WERI-Rb-1 (cell line): ENCODE measurements at regions not wholly inside any gene's neighbourhood (a gene's known extent, or its start where the extent isn't known, plus 50 kb on each side); places are given as distances from the start of the nearest gene placed in this dataset.
"Not testable (repeated sequence)": the region's sequence is repeated elsewhere in the genome, so short reads cannot be mapped to it uniquely, and the experiment has no call there.

Source experiments
- DNase-seq: peaks from one replicate; pipeline ENCODE4 v3.0.0-alpha.2; 2020
- H3K27ac ChIP-seq: fragments of 250-450 bp; sonication (Bioruptor Pico); 2 replicates; pipeline ENCODE4 v1.5.1; 2020; ENCODE audit warnings: mild to moderate bottlenecking, moderate library complexity
- H3K27me3 ChIP-seq: fragments of 250-450 bp; sonication (Bioruptor Pico); 2 replicates; pipeline ENCODE4 v1.5.1; 2021; ENCODE audit warnings: mild to moderate bottlenecking, low read depth, moderate library complexity; ENCODE audit not compliant: insufficient read depth, severe bottlenecking
- H3K36me3 ChIP-seq: fragments of 250-450 bp; sonication (Bioruptor Pico); 2 replicates; pipeline ENCODE4 v1.5.1; 2020; ENCODE audit warnings: mild to moderate bottlenecking, moderate library complexity
- H3K4me3 ChIP-seq: 2 replicates; pipeline ENCODE4 v1.5.1; 2011; ENCODE audit warnings: low read depth, mild to moderate bottlenecking, control low read depth, low read length
- H3K9me3 ChIP-seq: fragments of 250-450 bp; sonication (Bioruptor Pico); 2 replicates; pipeline ENCODE4 v1.5.1; 2021; ENCODE audit warnings: mild to moderate bottlenecking, moderate library complexity; ENCODE audit not compliant: severe bottlenecking
- TF ChIP-seq, protein P1 (sequence below): IDR thresholded peaks from 2 replicates; pipeline ENCODE4 v1.5.1; 2011; ENCODE audit warnings: low read depth, mild to moderate bottlenecking, control low read depth, inconsistent platforms, low read length

DNA sequence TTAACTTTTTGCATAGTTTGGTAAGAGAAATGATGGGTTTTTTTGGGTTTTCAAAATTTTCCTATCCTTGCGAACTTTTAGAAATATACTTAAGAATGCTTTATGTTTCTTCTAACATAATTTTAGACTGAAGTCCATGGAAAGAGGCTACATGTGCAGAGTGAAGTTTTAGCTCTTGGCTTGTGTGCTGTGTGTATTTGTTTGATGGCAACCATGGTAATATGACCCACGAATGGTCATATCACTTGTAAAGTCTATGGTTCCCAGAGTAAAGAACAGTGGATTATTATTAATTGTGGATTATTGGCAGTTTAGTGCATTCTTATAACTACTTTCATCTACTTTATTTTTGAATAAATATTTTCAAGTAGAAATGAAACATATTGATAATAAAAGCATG, 124.0 kb upstream of the GOLGA6L4 start:
- Histone ChIP-seq H3K27me3 (no peaks in the 10 kb centered on the region), H3K9me3 (no peaks in the 10 kb centered on the region), H3K36me3 (no peaks in the 10 kb centered on the region), H3K4me3 (no peak overlapping the region), H3K27ac (no peak overlapping the region)
- no peak for DNase-seq
- TF ChIP-seq, protein P1, sequence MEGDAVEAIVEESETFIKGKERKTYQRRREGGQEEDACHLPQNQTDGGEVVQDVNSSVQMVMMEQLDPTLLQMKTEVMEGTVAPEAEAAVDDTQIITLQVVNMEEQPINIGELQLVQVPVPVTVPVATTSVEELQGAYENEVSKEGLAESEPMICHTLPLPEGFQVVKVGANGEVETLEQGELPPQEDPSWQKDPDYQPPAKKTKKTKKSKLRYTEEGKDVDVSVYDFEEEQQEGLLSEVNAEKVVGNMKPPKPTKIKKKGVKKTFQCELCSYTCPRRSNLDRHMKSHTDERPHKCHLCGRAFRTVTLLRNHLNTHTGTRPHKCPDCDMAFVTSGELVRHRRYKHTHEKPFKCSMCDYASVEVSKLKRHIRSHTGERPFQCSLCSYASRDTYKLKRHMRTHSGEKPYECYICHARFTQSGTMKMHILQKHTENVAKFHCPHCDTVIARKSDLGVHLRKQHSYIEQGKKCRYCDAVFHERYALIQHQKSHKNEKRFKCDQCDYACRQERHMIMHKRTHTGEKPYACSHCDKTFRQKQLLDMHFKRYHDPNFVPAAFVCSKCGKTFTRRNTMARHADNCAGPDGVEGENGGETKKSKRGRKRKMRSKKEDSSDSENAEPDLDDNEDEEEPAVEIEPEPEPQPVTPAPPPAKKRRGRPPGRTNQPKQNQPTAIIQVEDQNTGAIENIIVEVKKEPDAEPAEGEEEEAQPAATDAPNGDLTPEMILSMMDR = no peak

DNA sequence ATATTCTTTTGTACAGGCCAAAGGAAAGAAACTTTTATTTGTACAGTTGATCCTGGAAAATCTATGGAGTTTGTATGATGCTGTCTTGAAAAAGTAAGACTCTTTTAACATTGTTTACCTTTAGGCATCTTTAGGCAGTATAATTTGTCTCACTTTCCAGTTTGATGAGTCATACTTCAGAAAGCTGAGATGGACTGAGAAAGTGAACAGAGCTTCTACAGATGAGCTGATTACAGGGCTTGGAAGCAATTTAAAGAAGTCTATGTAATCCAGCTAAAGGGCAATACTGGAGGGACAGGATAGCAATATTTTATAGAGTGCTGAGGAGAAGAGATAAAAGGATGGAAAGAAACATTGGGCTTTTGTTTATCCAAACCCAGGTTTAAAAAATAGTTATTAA, 123.5 kb upstream of the GOLGA6L4 start:
- Histone ChIP-seq H3K27me3 (no peaks in the 10 kb centered on the region), H3K36me3 (no peaks in the 10 kb centered on the region), H3K9me3 (no peaks in the 10 kb centered on the region), H3K4me3 (no peak overlapping the region), H3K27ac (no peak overlapping the region)
- TF ChIP-seq, protein P1 = no peak
- DNase-seq = no peak

DNA sequence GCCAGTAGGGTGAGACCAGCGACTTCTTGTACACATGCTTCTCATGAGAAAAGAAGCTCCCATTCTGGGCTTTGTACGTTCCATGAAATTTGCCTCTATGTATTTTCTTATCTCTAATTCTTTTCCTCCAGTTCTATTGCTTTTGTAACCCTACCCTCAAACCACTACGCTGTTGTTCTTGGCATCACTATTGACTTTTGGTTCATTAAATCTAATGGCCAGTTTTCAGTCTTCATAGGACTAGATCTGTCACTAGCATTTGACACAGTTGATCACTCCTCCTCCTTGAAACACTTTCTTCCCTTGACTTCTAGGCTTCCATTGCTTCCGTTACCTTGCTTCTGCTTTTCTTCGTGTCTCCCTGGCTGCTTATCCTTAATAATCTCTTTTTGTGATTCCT, 121.7 kb upstream of the GOLGA6L4 start:
- H3K27ac ChIP-seq = no peak overlapping the region
- no peaks in the 10 kb centered on the region for H3K36me3 ChIP-seq
- no peaks in the 10 kb centered on the region for H3K27me3 ChIP-seq
- H3K9me3 ChIP-seq = no peaks in the 10 kb centered on the region
- no peak overlapping the region for H3K4me3 ChIP-seq
- DNase-seq = no peak
- TF ChIP-seq, protein P1 = no peak

DNA sequence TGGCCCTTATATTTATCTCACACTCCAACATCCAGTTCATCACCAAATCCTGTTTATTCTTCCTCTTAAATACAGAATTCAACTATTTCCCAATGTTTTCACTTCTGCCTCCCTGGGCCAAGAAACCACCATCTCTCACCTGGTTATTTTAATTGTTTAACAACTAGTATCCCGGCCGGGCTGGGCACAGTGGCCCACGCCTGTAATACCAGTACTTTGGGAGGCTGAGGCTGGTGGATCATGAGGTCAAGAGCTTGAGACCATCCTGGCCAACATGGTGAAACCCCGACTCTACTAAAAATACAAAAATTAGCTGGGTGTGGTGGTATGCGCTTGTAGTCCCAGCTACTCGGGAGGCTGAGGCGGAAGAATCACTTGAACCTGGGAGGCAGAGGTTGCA, 120.9 kb upstream of the GOLGA6L4 start:
- not testable (repeated sequence) for H3K36me3 ChIP-seq, H3K9me3 ChIP-seq, H3K27ac ChIP-seq, H3K27me3 ChIP-seq, DNase-seq, H3K4me3 ChIP-seq

DNA sequence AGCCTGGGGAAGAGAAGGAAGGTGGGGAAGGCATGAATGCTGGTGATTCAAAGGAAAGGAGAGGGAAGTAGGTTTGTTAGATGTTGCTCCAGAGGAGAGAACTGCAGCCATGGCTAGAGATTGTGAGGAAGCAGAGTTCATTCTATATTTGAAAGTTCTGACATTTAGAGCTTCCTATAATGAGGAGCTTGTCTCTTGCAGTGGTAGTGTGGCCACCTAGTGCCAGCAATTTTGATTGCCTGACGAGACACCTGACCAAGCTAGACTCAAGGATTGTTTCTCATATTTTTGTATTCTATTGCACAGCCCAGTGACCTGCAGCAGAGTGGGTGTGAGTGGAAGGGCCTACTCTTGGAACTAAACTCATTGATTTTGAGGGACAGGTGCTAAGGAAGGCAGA, 116.2 kb upstream of the GOLGA6L4 start:
- H3K36me3 ChIP-seq, H3K27me3 ChIP-seq, H3K9me3 ChIP-seq, H3K4me3 ChIP-seq, H3K27ac ChIP-seq: not testable (repeated sequence)
- DNase-seq = peak; percentile 10

DNA sequence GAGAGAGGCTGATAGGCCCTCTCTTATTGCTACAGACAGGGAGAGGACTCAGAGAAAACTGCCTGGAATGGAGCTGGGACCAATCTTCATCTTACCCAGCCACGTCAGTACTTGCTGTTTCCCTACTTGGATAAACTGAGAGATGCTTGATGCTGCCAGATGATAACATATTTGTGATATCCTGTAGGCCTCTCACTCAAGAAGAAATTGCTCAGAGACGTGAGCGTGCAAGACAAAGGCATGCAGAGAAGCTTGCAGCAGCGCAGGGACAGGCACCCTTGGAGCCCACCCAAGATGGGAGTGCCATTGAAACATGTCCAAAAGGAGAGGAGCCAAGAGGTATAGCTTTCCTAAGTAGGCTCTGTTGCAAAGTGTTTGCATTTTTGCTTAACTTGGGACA, 114.7 kb upstream of the GOLGA6L4 start:
- not testable (repeated sequence) for DNase-seq, H3K9me3 ChIP-seq

DNA sequence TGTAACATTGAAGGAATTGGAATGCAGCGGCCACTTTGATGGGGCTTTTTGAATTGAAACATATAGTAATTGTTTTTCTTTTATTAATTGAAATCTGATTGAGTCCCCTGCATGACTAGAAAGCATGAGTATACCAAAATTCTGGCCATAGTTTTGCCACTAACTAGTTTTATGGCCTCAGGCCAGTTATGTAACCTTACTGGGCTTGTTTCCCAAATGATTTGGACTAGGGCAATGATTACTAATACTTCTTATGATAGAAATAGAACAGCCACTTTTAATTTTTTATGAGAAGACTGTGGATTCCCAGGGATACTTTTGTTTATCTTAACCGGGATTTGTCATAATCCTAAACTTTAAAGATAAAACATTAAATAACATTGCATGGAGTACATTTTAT, 106.9 kb upstream of the GOLGA6L4 start:
- H3K36me3 ChIP-seq, H3K4me3 ChIP-seq, H3K27me3 ChIP-seq, H3K9me3 ChIP-seq, DNase-seq, H3K27ac ChIP-seq: not testable (repeated sequence)

More for the DNA sequence above, 114.7 kb upstream of the GOLGA6L4 start:
- H3K4me3 ChIP-seq, H3K27ac ChIP-seq, H3K36me3 ChIP-seq, H3K27me3 ChIP-seq: not testable (repeated sequence)

DNA sequence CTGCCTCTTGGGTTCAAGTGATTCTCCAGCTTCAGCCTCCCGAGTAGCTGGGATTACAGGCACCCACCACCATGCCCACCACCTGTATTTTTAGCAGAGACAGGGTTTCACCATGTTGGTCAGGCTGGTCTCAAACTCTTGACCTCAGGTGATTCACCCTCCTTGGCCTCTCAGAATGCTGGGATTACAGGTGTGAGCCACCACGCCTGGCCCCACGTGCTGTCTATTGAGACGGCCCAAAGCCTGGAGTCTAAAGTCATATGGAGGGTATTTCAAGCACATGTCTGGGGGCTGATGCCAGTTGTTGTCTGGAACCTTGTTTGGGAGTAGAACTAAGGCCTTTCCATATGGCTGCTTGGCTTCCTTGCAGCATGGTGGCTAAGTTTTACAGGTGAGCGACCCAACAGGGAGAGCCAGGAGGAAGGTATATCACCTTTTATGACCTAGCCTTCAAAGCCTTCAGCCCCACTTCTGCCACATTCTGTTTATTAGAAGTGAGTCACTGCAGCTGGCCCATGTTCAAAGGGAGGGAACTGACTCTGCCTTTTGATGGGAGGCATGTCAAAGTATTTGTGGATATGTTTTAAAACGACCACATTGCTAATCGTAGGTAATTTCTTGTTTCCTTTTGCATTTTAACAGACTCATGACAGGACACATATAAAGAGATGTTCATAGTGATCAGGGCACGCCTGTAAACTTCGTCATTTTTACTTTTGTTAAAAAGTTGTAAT, 105.3 kb upstream of the GOLGA6L4 start:
- H3K4me3 ChIP-seq, H3K36me3 ChIP-seq, H3K27me3 ChIP-seq, DNase-seq, H3K27ac ChIP-seq, H3K9me3 ChIP-seq: not testable (repeated sequence)

DNA sequence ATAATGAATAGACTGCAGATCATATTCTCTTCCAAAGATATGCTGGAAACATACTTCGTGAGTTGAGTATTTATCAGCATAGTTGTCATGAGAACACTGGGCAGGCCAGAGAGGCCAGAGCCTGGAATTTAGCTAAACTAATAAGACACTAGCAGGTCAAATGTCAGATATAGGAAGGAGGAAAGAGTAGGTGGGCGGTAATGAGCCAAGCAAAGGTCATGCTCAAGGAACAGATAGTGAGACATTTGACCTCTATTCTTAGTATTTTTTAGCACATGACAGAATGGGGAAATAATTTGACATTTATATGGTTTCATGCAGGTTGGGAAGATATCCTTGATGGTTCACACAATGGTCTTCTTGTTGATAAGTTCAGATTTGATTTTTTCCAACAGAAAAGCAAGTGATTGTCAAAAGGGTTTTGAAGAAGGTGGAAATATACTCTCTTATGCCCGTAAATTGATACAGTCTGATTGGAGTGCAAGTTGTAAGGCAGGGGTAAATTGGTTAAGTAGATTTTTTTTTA, 99.6 kb upstream of the GOLGA6L4 start:
- DNase-seq, H3K27ac ChIP-seq, H3K4me3 ChIP-seq: not testable (repeated sequence)

More for the DNA sequence above, 99.6 kb upstream of the GOLGA6L4 start:
- H3K36me3 ChIP-seq, H3K27me3 ChIP-seq, H3K9me3 ChIP-seq: not testable (repeated sequence)
